GM19395 (cell line): ENCODE measurements at regions not wholly inside any gene's neighbourhood (a gene's known extent, or its start where the extent isn't known, plus 50 kb on each side); places are given as distances from the start of the nearest gene placed in this dataset.

Experiments
- ATAC-seq: cut with Tn5 transposase; IDR thresholded peaks from one replicate; pipeline ENCODE4 v1.9.1; 2021; ENCODE audit warnings: mild to moderate bottlenecking, moderate library complexity; ENCODE audit not compliant: unreplicated experiment

GRCh38 chr1:99152132-99152531, 112.2 kb upstream of the PLPPR4 start:
- ATAC-seq, result no peak

- no peak for ATAC-seq
Measured at GRCh38 chr1:99163671-99164070, 100.6 kb upstream of the PLPPR4 start.

GRCh38 chr1:99170516-99170915, 93.8 kb upstream of the PLPPR4 start:
- ATAC-seq, result no peak

- no peak for ATAC-seq
Measured at GRCh38 chr1:99171184-99171813, 93.0 kb upstream of the PLPPR4 start.

GRCh38 chr1:99173282-99173681, 91.0 kb upstream of the PLPPR4 start:
- ATAC-seq, result no peak

GRCh38 chr1:99173900-99174299, 90.4 kb upstream of the PLPPR4 start:
- no peak for ATAC-seq

- no peak for ATAC-seq
Measured at GRCh38 chr1:99176753-99177152, 87.5 kb upstream of the PLPPR4 start.

- no peak for ATAC-seq
Measured at GRCh38 chr1:99177465-99177864, 86.8 kb upstream of the PLPPR4 start.

- peak; percentile 99 for ATAC-seq
Measured at GRCh38 chr1:99180343-99180808, 83.9 kb upstream of the PLPPR4 start.

- ATAC-seq, result no peak
Measured at GRCh38 chr1:99180915-99181314, 83.4 kb upstream of the PLPPR4 start.

- ATAC-seq, result no peak
Measured at GRCh38 chr1:99181892-99182291, 82.4 kb upstream of the PLPPR4 start.

GRCh38 chr1:99185196-99185595, 79.1 kb upstream of the PLPPR4 start:
- no peak for ATAC-seq

GRCh38 chr1:99193431-99193830, 70.9 kb upstream of the PLPPR4 start:
- no peak for ATAC-seq

- ATAC-seq, result no peak
Measured at GRCh38 chr1:99198393-99198792, 65.9 kb upstream of the PLPPR4 start.

- ATAC-seq, result no peak
Measured at GRCh38 chr1:99207216-99207615, 57.1 kb upstream of the PLPPR4 start.
